ENCODE measurements at regions not wholly inside any gene's neighbourhood (a gene's known extent, or its start where the extent isn't known, plus 50 kb on each side); places are given as distances from the start of the nearest gene placed in this dataset.

- TF ChIP-seq CTCF (IDR thresholded peaks at IDR 0.05) (no peak), POLR2A (IDR thresholded peaks at IDR 0.05) (no peak), POLR2AphosphoS5 (IDR thresholded peaks at IDR 0.05) (no peak)
- WGBS = 83% methylated on average over 2 of the region's 2 CpGs
- no peak overlapping the region for H3K27ac ChIP-seq
- H3K36me3 ChIP-seq = no peaks in the 10 kb centered on the region
- intact Hi-C loops (cut with DNase I) = no loop called here
- H3K27me3 ChIP-seq (replicated peaks; ENCODE audit: insufficient read depth) = no peaks in the 10 kb centered on the region
- no peak overlapping the region for H3K4me3 ChIP-seq
- H3K9me3 ChIP-seq = no peaks in the 10 kb centered on the region
- no peak for DNase-seq (ENCODE audit: low spot score)
- H3K4me1 ChIP-seq (replicated peaks) = no peaks in the 10 kb centered on the region
These were observed 146.6 kb upstream of the CCDC68 start for GRCh38 chr18:55105873-55106272.

GRCh38 chr18:55102958-55103456, 143.7 kb upstream of the CCDC68 start:
- 84% methylated on average over 3 of the region's 3 CpGs for WGBS
- no peak for DNase-seq (ENCODE audit: low spot score)
- no peaks in the 10 kb centered on the region for H3K9me3 ChIP-seq

GRCh38 chr18:55102501-55102900, 143.2 kb upstream of the CCDC68 start:
- Histone ChIP-seq H3K27ac (no peak overlapping the region), H3K27me3 (replicated peaks; ENCODE audit: insufficient read depth) (no peaks in the 10 kb centered on the region), H3K36me3 (no peaks in the 10 kb centered on the region), H3K4me1 (replicated peaks) (no peaks in the 10 kb centered on the region), H3K9me3 (no peaks in the 10 kb centered on the region), H3K4me3 (no peak overlapping the region)
- intact Hi-C loops (cut with DNase I) = no loop called here
- WGBS = 61% methylated on average over 3 of the region's 3 CpGs
- DNase-seq (ENCODE audit: low spot score) = no peak
- no peak for TF ChIP-seq POLR2A (IDR thresholded peaks at IDR 0.05)
- no peak for TF ChIP-seq POLR2AphosphoS5 (IDR thresholded peaks at IDR 0.05)
- no peak for TF ChIP-seq CTCF (IDR thresholded peaks at IDR 0.05)

More at GRCh38 chr18:55102958-55103456, 143.7 kb upstream of the CCDC68 start:
- H3K4me3 ChIP-seq = no peak overlapping the region
- no peaks in the 10 kb centered on the region for H3K36me3 ChIP-seq
- no peaks in the 10 kb centered on the region for H3K27me3 ChIP-seq (replicated peaks; ENCODE audit: insufficient read depth)
- TF ChIP-seq POLR2A (IDR thresholded peaks at IDR 0.05) (no peak), CTCF (IDR thresholded peaks at IDR 0.05) (no peak), POLR2AphosphoS5 (IDR thresholded peaks at IDR 0.05) (no peak)
- intact Hi-C loops (cut with DNase I) = no loop called here
- no peak overlapping the region for H3K27ac ChIP-seq
- H3K4me1 ChIP-seq (replicated peaks) = no peaks in the 10 kb centered on the region

- H3K9me3 ChIP-seq = no peaks in the 10 kb centered on the region
- no peak overlapping the region for H3K27ac ChIP-seq
- DNase-seq (ENCODE audit: low spot score) = no peak
- intact Hi-C loops (cut with DNase I) = no loop called here
- H3K27me3 ChIP-seq (replicated peaks; ENCODE audit: insufficient read depth) = no peaks in the 10 kb centered on the region
- H3K36me3 ChIP-seq = no peaks in the 10 kb centered on the region
- WGBS = 92% methylated on average over 2 of the region's 2 CpGs
- no peaks in the 10 kb centered on the region for H3K4me1 ChIP-seq (replicated peaks)
- TF ChIP-seq POLR2A (IDR thresholded peaks at IDR 0.05) (no peak), CTCF (IDR thresholded peaks at IDR 0.05) (no peak), POLR2AphosphoS5 (IDR thresholded peaks at IDR 0.05) (no peak)
- H3K4me3 ChIP-seq = no peak overlapping the region
These were observed 142.2 kb upstream of the CCDC68 start for GRCh38 chr18:55101458-55101824.

GRCh38 chr18:55100817-55101457, 141.7 kb upstream of the CCDC68 start:
- intact Hi-C loops (cut with DNase I) = no loop called here
- Histone ChIP-seq H3K27me3 (replicated peaks; ENCODE audit: insufficient read depth) (no peaks in the 10 kb centered on the region), H3K27ac (no peak overlapping the region), H3K9me3 (no peaks in the 10 kb centered on the region), H3K4me1 (replicated peaks) (no peaks in the 10 kb centered on the region), H3K36me3 (no peaks in the 10 kb centered on the region), H3K4me3 (no peak overlapping the region)
- DNase-seq (ENCODE audit: low spot score) = no peak
- 59% methylated on average over 3 of the region's 3 CpGs for WGBS
- no peak for TF ChIP-seq POLR2A (IDR thresholded peaks at IDR 0.05)
- TF ChIP-seq POLR2AphosphoS5 (IDR thresholded peaks at IDR 0.05) = no peak
- no peak for TF ChIP-seq CTCF (IDR thresholded peaks at IDR 0.05)

Data from prostate gland (tissue), 2 donors.